Natural killer cell treated with Interleukin-12 subunit alpha and Interleukin-12 subunit beta and Interleukin-15 and Interleukin-18, amount 100 ng/mL, for 72 hours (primary cell): ENCODE measurements at regions not wholly inside any gene's neighbourhood (a gene's known extent, or its start where the extent isn't known, plus 50 kb on each side); places are given as distances from the start of the nearest gene placed in this dataset.
"Not testable (repeated sequence)": the region's sequence is repeated elsewhere in the genome, so short reads cannot be mapped to it uniquely, and the experiment has no call there.

ENCODE experiments used
- ATAC-seq, 2 donors: fragments of 150-1000 bp; cut with Tn5 transposase in 1 of 2; sonication (Bioruptor Pico), chemical (Tn5 transposase) in 1 of 2; 2 replicates each; pipeline ENCODE4 v1.10.0; 2021
- DNase-seq: peaks from one replicate; pipeline ENCODE4 v3.0.0; 2022; ENCODE audit warnings: low spot score
- H3K27ac Mint-ChIP-seq, 2 donors: 1 replicate in 1 of 2; 2 replicates in 1 of 2; pipeline ENCODE4 v1.8.0; 2022; ENCODE audit warnings: mixed read lengths in 2 of 2, mild to moderate bottlenecking in 1 of 2, moderate library complexity in 1 of 2
- H3K27me3 Mint-ChIP-seq, 2 donors: 1 replicate in 1 of 2; 2 replicates in 1 of 2; pipeline ENCODE4 v1.8.0; 2022; ENCODE audit warnings: mixed read lengths in 2 of 2
- H3K36me3 Mint-ChIP-seq: one replicate; pipeline ENCODE4 v1.8.0; 2022; ENCODE audit warnings: mixed read lengths
- H3K4me1 Mint-ChIP-seq, 2 donors: 1 replicate in 1 of 2; 2 replicates in 1 of 2; pipeline ENCODE4 v1.8.0; 2022; ENCODE audit warnings: low read depth in 2 of 2, mixed read lengths in 2 of 2, mild to moderate bottlenecking in 1 of 2
- H3K4me3 Mint-ChIP-seq: one replicate; pipeline ENCODE4 v1.8.0; 2022; ENCODE audit warnings: mixed read lengths
- H3K9me3 Mint-ChIP-seq: 2 replicates; pipeline ENCODE4 v1.8.0; 2022; ENCODE audit warnings: mixed read lengths

DNA sequence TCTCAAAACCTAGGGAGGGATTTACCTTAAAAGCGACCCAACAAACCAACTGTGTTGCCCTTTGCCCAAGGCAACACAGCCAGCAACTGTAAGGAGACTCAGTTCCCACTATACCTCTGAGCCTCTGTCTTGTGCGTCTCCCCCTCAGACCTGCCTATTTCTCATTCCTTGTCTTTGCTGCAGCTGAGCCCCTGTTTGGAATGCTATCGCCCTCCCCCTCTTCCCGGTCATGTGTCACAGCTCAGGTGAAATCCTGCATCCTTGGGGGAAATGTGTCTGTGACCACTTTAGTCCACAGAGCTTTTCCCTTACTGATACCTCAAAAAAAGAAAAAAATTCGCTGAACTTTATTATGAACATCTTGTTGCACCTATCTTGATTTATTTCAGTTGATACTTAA is 52.0 kb upstream of the LRIG1 start:
- Mint-ChIP-seq H3K27ac (no peak overlapping the region), H3K4me3 (no peak overlapping the region), H3K4me1 (no peaks in the 10 kb centered on the region), H3K27me3 (peaks cover 15 to 27% of the 10 kb centered on the region in 2 donors), H3K9me3 (no peaks in the 10 kb centered on the region), H3K36me3 (no peaks in the 10 kb centered on the region)
- DNase-seq = no peak
- ATAC-seq = no peak

DNA sequence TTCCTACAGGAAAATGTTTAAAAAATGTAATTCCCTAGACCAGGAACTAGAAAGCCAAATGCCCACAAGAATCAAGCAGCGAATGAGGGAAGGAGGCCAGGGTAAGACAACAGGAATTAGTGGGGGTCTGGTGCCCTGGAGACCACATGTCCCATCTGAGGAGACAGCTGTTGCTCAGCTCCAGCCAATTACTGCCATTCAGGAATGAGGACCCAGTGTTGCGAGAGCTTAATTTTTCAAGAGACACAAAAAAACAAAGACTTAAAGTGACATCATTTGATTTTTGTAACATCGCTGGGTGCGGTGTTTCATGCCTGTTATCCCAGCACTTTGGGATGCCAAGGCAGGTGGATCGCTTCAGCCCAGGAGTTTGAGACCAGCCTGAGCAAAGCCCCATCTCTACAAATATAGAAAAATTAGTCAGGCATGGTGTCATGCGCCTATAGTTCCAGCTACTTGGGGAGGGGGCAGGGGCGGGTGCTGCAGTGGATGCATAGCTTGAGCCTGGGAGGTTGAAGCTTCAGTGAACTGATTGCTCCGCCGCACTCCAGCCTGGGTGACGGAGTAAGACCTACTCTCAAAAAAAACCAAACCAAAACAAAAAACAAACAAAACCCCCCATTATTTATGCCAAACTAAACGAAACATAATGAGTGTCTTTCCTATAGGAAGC is 52.8 kb upstream of the LRIG1 start:
- Mint-ChIP-seq H3K27me3 (peaks cover 15 to 27% of the 10 kb centered on the region in 2 donors), H3K27ac (no peak overlapping the region), H3K9me3 (no peaks in the 10 kb centered on the region), H3K36me3 (no peaks in the 10 kb centered on the region), H3K4me1 (no peaks in the 10 kb centered on the region), H3K4me3 (no peak overlapping the region)
- ATAC-seq = no peak
- DNase-seq = no peak

DNA sequence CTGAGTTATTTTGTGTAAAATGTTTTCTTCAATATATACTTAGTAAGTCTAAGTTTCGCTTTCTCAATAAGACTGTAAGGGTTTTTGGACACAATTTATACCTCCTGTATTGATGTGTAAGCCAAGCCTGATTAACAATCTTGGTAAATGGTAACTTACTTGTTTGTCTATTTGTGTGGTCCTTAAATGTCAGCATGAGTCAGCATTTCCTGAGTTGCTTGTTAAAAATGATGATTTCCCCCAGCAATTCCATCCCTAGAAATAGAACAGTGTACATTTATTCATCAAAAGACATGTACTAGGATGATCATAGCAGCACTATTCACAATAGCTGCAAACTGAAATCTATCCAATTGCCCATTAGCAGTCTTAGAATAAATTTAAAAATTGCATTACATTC is 53.4 kb upstream of the LRIG1 start:
- H3K4me3 Mint-ChIP-seq = no peak overlapping the region
- H3K27me3 Mint-ChIP-seq = peaks cover 18 to 27% of the 10 kb centered on the region in 2 donors
- H3K27ac Mint-ChIP-seq = no peak overlapping the region
- no peak for DNase-seq
- no peaks in the 10 kb centered on the region for H3K9me3 Mint-ChIP-seq
- H3K36me3 Mint-ChIP-seq = no peaks in the 10 kb centered on the region
- no peak for ATAC-seq
- no peaks in the 10 kb centered on the region for H3K4me1 Mint-ChIP-seq

DNA sequence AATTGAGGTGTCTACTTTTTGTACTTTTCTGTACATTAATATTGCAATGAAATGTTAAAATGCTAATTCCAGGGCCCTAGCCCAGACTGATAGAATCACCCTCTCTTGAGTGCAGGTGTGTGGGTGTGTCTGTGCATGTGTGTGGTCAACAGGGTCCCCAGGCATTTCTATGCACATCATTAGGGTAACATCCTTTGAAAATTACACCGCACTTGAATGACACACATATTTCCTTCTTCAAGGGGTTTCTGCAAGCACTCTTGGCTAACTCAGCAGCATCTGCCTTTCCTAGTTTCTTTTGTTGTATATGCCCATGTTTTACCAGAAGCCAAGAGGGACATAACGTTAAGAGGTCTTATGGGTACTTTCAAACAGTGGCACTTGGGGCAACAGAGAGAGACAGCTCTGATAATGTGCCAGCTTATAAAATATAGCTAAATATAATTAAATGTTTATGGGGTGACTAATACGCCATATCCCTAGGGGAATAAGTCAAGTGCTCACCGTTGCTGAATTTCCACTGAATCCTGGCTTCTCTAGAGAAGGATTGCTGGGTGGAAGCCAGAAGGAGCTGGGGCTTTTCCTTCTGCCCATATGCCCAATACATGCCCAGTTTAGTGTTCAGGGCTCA is 54.5 kb upstream of the LRIG1 start:
- Mint-ChIP-seq H3K4me3 (no peak overlapping the region), H3K4me1 (no peaks in the 10 kb centered on the region), H3K36me3 (no peaks in the 10 kb centered on the region), H3K27ac (no peak overlapping the region), H3K27me3 (peaks cover 18 to 29% of the 10 kb centered on the region in 2 donors), H3K9me3 (no peaks in the 10 kb centered on the region)
- no peak for DNase-seq
- ATAC-seq = no peak

DNA sequence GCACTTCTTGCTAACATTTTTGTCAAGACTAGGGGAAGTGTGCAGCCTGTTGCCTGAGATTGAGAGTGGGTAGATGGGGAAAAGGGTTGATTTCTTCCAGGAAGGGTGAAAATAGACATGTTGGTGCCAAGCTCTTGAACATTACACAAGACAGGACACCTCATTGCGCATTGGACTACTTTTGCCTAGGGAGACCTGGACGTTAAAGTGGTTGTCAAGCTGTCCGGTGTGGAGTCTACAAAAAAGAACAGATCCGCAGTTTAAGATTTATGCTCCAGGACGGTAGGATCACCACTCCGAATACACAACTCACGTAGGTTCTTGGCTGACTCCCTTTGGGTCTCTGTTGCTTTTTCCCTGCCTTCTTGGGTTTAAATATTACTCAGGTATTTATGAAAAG is 56.3 kb upstream of the LRIG1 start:
- Mint-ChIP-seq H3K27ac (no peak overlapping the region), H3K4me1 (no peaks in the 10 kb centered on the region), H3K36me3 (no peaks in the 10 kb centered on the region), H3K4me3 (no peak overlapping the region), H3K27me3 (peaks cover 20 to 32% of the 10 kb centered on the region in 2 donors), H3K9me3 (no peaks in the 10 kb centered on the region)
- DNase-seq = no peak
- no peak for ATAC-seq

DNA sequence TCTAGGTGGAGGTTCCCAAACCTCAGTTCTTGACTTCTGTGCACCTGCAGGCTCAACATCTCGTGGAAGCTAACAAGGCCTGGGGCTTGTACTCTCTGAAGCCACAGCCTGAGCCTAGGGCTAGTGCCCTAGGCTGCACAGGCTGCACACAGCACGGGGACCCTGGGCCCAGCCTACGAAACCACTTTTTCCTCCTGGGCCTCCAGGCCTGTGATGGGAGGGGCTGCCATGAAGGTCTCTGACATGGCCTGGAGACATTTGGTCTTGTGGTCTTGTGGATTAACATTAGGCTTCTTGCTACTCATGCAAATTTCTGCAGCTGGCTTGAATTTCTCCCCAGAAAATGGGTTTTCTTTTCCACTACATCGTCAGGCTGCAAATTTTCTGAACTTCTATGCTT is 59.1 kb upstream of the LRIG1 start:
- peaks cover 20 to 33% of the 10 kb centered on the region in 2 donors for H3K27me3 Mint-ChIP-seq
- not testable (repeated sequence) for H3K9me3 Mint-ChIP-seq, DNase-seq, ATAC-seq, H3K27ac Mint-ChIP-seq, H3K4me3 Mint-ChIP-seq, H3K36me3 Mint-ChIP-seq, H3K4me1 Mint-ChIP-seq

DNA sequence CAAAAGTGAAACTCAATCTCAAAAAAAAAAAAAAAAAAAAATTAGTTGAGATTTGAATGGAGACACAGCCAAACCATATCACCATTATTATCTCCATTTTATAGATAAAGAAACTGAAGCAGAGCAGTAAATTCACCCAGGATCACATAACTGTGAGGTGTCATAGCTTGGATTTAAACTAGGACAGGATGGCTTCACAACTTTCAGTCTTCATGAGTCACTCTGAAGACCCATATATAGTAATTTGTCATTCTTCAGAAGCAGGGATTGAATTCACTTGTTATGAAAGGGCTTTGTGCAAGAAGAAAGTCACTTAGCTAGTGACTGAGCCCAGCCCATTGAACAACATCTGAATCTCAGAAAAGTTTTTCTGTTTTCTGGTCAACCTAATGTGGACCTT is 60.5 kb upstream of the LRIG1 start:
- Mint-ChIP-seq H3K36me3 (no peaks in the 10 kb centered on the region), H3K4me1 (no peaks in the 10 kb centered on the region), H3K9me3 (no peaks in the 10 kb centered on the region), H3K27ac (no peak overlapping the region), H3K4me3 (no peak overlapping the region), H3K27me3 (peaks cover 23 to 39% of the 10 kb centered on the region in 2 donors)
- no peak for DNase-seq
- no peak for ATAC-seq

DNA sequence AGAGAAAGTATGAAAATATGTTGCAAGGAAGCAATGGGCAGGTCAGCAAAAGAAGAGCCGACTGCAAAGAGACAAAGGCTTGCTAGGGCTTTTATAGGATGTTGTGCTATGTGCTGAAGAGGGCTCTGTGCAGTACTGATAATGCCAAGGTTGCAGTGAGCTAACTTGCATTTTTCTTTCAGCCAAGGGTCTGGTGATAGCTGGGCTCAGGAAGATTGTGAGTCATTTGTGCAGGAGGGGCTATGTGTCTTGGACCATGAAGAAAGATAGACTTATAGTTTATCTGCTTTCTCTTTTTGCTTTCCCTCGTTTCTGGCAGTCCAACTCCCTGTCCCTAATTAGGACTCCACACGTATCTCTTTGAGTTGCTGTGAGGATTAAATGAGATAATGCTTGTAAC is 64.5 kb upstream of the LRIG1 start:
- no peak for DNase-seq
- Mint-ChIP-seq H3K36me3 (no peaks in the 10 kb centered on the region), H3K27me3 (peaks cover 25 to 39% of the 10 kb centered on the region in 2 donors), H3K4me3 (no peak overlapping the region), H3K4me1 (no peaks in the 10 kb centered on the region), H3K9me3 (no peaks in the 10 kb centered on the region), H3K27ac (no peak overlapping the region)
- no peak for ATAC-seq

DNA sequence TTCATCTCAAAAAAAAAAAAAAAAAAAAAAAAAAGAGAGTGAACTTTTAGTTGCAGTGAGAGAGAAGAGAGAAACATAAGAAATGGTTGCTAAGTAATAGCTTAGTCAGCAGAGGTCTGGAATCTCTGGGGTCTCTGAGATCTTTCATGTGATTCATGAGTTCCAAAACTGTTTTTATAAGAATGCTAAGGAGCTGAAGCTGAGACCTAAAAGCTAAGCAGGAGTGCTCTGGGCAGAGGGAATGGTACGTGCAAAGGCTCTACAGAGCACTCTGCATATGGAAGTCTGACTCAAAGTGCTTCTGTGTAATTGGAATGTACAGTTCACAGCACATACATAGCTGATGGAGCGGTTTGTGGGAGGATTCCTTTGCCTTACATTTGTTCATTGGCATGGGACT is 66.3 kb upstream of the LRIG1 start:
- H3K27ac Mint-ChIP-seq = no peak overlapping the region
- no peaks in the 10 kb centered on the region for H3K9me3 Mint-ChIP-seq
- no peaks in the 10 kb centered on the region for H3K36me3 Mint-ChIP-seq
- no peak for ATAC-seq
- H3K4me3 Mint-ChIP-seq = no peak overlapping the region
- DNase-seq = no peak
- peaks cover 25 to 40% of the 10 kb centered on the region in 2 donors for H3K27me3 Mint-ChIP-seq
- H3K4me1 Mint-ChIP-seq = no peaks in the 10 kb centered on the region

DNA sequence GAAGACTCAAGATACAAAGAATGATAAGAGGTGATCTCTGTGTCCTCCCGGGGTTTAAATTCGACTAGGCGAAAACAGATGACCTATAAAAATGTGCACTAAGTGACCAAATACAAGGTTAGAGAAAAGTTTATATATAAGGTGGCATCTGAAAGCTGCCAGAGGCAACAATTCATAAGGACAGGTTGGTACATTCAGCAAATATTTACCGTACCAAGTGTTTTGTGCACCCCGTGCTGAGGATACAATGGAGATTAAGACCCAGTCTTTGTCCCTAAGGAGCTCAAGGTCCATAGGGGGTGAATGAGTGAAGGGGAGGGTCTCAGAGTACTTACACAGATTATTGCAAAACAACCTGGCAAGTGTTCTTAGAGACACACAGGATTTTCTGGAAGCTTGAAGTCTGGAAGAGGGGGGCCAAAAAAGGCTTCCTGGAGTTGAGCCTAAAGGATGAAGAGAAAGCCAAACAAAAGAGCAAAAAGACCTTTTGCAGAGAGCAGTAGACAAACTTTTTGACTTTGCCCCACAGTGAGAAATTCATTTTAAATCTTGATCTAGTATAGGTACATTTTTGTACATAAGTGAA is 71.4 kb upstream of the LRIG1 start:
- Mint-ChIP-seq H3K36me3 (no peaks in the 10 kb centered on the region), H3K4me1 (peaks cover 4 to 5% of the 10 kb centered on the region in 2 donors), H3K27ac (no peak overlapping the region), H3K4me3 (no peak overlapping the region), H3K27me3 (peaks cover 41 to 56% of the 10 kb centered on the region in 2 donors), H3K9me3 (no peaks in the 10 kb centered on the region)
- DNase-seq (no peak), ATAC-seq (no peak)

DNA sequence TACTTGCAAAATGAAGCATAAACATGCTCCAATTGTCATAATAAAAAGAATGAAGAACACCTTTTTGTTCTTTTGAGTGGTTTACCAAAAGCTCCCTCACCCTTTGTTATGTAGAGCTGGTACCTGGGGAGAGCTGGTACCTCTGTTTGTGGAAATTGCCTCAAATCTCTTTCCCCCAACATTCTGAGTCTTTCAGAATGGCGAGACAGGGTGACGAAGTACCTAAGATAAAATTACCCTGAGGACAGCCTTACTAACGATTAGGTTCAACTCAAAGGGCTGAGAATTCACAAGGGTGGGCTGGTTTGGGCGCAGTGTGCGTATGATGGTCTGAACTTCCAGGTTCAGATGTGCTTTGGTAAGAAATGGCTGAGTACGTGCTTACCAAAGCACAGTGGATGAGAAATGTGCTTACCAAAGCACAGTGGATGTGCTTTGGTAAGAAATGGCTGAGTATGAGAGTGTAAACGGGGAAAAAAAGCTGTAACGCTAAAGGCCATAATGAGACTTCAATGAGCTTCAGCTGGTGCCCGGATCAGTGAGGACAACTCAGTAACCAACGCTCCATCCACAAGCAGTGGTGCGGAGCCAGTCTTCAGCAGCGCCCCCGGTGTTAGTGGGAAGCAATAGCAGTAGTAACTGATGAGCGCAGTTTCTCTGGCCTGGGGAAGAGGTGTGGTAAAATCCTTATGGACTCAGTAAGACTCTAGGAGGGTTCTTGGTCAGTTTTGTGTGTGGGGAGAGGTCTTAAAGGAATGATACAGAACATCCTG is 72.3 kb upstream of the LRIG1 start:
- H3K4me1 Mint-ChIP-seq = peaks cover 4 to 5% of the 10 kb centered on the region in 2 donors
- H3K9me3 Mint-ChIP-seq = no peaks in the 10 kb centered on the region
- DNase-seq = no peak
- H3K36me3 Mint-ChIP-seq = no peaks in the 10 kb centered on the region
- H3K4me3 Mint-ChIP-seq = no peak overlapping the region
- no peak for ATAC-seq
- H3K27me3 Mint-ChIP-seq = peaks cover 44 to 63% of the 10 kb centered on the region in 2 donors
- H3K27ac Mint-ChIP-seq = no peak overlapping the region

DNA sequence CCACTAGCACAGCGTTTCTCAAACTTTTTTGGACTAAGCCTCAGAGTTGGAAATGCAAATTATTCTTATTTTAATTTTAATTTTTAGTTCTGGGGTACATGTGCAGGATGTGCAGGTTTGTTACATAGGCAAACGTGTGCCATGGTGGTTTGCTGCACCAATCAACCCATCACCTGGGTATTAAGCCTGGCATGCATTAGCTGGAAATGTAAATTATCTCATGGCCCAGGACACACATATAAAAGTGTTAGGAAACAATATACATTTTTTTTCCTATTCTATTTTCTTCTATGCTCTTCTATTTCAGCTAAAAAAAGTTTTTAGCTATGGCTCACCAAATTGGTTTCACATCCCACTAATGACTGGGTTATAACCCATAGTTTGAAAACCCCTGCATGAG is 73.3 kb upstream of the LRIG1 start:
- peaks cover 9% of the 10 kb centered on the region for H3K36me3 Mint-ChIP-seq
- H3K27ac Mint-ChIP-seq = no peak overlapping the region
- DNase-seq = no peak
- ATAC-seq = no peak
- peaks cover 47 to 63% of the 10 kb centered on the region in 2 donors for H3K27me3 Mint-ChIP-seq
- H3K9me3 Mint-ChIP-seq = peaks cover 4% of the 10 kb centered on the region
- peaks cover 4 to 5% of the 10 kb centered on the region in 2 donors for H3K4me1 Mint-ChIP-seq
- H3K4me3 Mint-ChIP-seq = no peak overlapping the region

DNA sequence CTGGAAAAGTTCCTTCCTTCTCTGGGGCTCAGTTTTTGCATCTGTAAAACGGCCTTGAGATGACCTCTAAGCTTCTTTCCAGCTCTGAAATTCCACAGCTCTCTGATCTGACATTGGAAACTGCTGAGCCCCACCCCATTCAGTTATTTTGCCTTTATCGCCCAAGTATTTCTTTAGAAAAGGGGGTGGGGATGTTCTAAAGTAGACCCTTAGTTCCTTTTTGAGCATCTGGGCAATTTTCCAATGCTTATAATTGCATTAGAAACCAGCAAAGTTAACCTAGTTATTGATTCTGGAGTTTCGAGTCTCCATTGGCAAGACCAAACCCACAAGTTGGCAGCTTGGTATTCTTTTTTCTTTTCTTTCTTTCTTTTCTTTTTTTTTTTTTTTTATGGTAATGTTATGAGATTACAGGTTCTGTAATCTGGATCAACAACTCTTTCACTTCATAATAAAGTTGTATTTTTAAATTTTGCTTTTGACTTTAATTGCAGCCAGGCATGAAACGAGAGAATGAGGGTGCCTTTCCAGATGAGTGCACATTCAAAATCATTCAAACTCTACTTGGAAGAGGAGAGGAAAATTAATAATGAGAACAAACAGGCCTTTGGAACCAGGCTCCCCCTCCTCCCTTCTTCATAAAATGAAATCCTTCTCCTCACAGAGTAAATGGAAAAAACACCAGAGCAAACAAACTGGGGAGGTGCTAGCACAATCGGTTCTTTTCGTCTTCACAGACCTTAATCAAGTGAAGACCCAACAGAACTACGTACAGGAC is 76.8 kb upstream of the LRIG1 start:
- peaks cover 51 to 77% of the 10 kb centered on the region in 2 donors for H3K27me3 Mint-ChIP-seq
- ATAC-seq (no peak), DNase-seq (no peak)
- H3K9me3 Mint-ChIP-seq = peaks cover 4% of the 10 kb centered on the region
- no peak overlapping the region for H3K4me3 Mint-ChIP-seq
- H3K4me1 Mint-ChIP-seq = peaks cover 9 to 15% of the 10 kb centered on the region in 2 donors
- peaks cover 26% of the 10 kb centered on the region for H3K36me3 Mint-ChIP-seq
- H3K27ac Mint-ChIP-seq = no peak overlapping the region
